ENCODE measurements at regions not wholly inside any gene's neighbourhood (a gene's known extent, or its start where the extent isn't known, plus 50 kb on each side); places are given as distances from the start of the nearest gene placed in this dataset.

- Histone ChIP-seq H3K27ac (no peak overlapping the region), H3K9me3 (no peaks in the 10 kb centered on the region), H3K9ac (ENCODE audit: low read depth in 2 of 2, low read length in 2 of 2) (no peak overlapping the region), H3K4me3 (no peak overlapping the region), H3K27me3 (no peaks in the 10 kb centered on the region), H3K4me1 (no peaks in the 10 kb centered on the region), H3K36me3 (no peaks in the 10 kb centered on the region)
- TF ChIP-seq CTCF (IDR thresholded peaks at IDR 0.05), result no peak
- no peak for DNase-seq
- intact Hi-C loops (cut with DNase I), result no loop called here
Measured at GRCh38 chr14:85445151-85445795, 84.7 kb upstream of the FLRT2 start.

- Histone ChIP-seq H3K27me3 (no peaks in the 10 kb centered on the region), H3K4me3 (no peak overlapping the region), H3K4me1 (no peaks in the 10 kb centered on the region), H3K27ac (no peak overlapping the region), H3K9me3 (no peaks in the 10 kb centered on the region), H3K9ac (ENCODE audit: low read depth in 2 of 2, low read length in 2 of 2) (no peak overlapping the region), H3K36me3 (no peaks in the 10 kb centered on the region)
- intact Hi-C loops (cut with DNase I), result no loop called here
- no peak for TF ChIP-seq CTCF (IDR thresholded peaks at IDR 0.05)
- DNase-seq, result no peak
Measured at GRCh38 chr14:85447883-85448282, 82.1 kb upstream of the FLRT2 start.

GRCh38 chr14:85451421-85451820, 78.5 kb upstream of the FLRT2 start:
- no peaks in the 10 kb centered on the region for H3K36me3 ChIP-seq
- no peak for DNase-seq
- no peak overlapping the region for H3K9ac ChIP-seq (ENCODE audit: low read depth in 2 of 2, low read length in 2 of 2)
- H3K9me3 ChIP-seq, result no peaks in the 10 kb centered on the region
- TF ChIP-seq CTCF (IDR thresholded peaks at IDR 0.05), result no peak
- H3K4me3 ChIP-seq, result no peak overlapping the region
- no peaks in the 10 kb centered on the region for H3K27me3 ChIP-seq
- H3K4me1 ChIP-seq, result no peaks in the 10 kb centered on the region
- intact Hi-C loops (cut with DNase I), result no loop called here
- no peak overlapping the region for H3K27ac ChIP-seq

- no peak for DNase-seq
- no peak overlapping the region for H3K27ac ChIP-seq
- H3K4me1 ChIP-seq, result no peaks in the 10 kb centered on the region
- H3K27me3 ChIP-seq, result no peaks in the 10 kb centered on the region
- intact Hi-C loops (cut with DNase I), result no loop called here
- TF ChIP-seq CTCF (IDR thresholded peaks at IDR 0.05), result no peak
- no peaks in the 10 kb centered on the region for H3K36me3 ChIP-seq
- no peaks in the 10 kb centered on the region for H3K9me3 ChIP-seq
- no peak overlapping the region for H3K9ac ChIP-seq (ENCODE audit: low read depth in 2 of 2, low read length in 2 of 2)
- no peak overlapping the region for H3K4me3 ChIP-seq
Measured at GRCh38 chr14:85453401-85454225, 76.3 kb upstream of the FLRT2 start.

- no peaks in the 10 kb centered on the region for H3K36me3 ChIP-seq
- intact Hi-C loops (cut with DNase I), result no loop called here
- no peak for DNase-seq
- H3K4me1 ChIP-seq, result no peaks in the 10 kb centered on the region
- no peak overlapping the region for H3K4me3 ChIP-seq
- no peak for TF ChIP-seq CTCF (IDR thresholded peaks at IDR 0.05)
- H3K27ac ChIP-seq, result no peak overlapping the region
- H3K27me3 ChIP-seq, result no peaks in the 10 kb centered on the region
- H3K9me3 ChIP-seq, result no peaks in the 10 kb centered on the region
- no peak overlapping the region for H3K9ac ChIP-seq (ENCODE audit: low read depth in 2 of 2, low read length in 2 of 2)
Measured at GRCh38 chr14:85454226-85454813, 75.6 kb upstream of the FLRT2 start.
